22Rv1 (cell line): ENCODE measurements at regions not wholly inside any gene's neighbourhood (a gene's known extent, or its start where the extent isn't known, plus 50 kb on each side); places are given as distances from the start of the nearest gene placed in this dataset.

Experiments used
- H3K27ac ChIP-seq: fragments of 450-650 bp; 2 replicates; pipeline ENCODE4 v1.5.1; 2017
- CTCF ChIP-seq: fragments of 450-650 bp; IDR thresholded peaks from 2 replicates; pipeline ENCODE4 v1.5.1; 2017; ENCODE audit warnings: mild to moderate bottlenecking
- ZFX ChIP-seq: fragments of 450-650 bp; IDR thresholded peaks from 2 replicates; pipeline ENCODE4 v1.6.1; 2017; ENCODE audit warnings: antibody characterized with exemption, borderline replicate concordance

GRCh38 chr2:215849771-215850170, 163.6 kb downstream of the MREG start:
- no peak overlapping the region for H3K27ac ChIP-seq
- no peak for TF ChIP-seq CTCF
- no peak for TF ChIP-seq ZFX

- H3K27ac ChIP-seq = no peak overlapping the region
- no peak for TF ChIP-seq ZFX
Observed at GRCh38 chr2:215848698-215849097, 164.7 kb downstream of the MREG start.

- no peak overlapping the region for H3K27ac ChIP-seq
- TF ChIP-seq ZFX (no peak), CTCF (no peak)
Observed at GRCh38 chr2:215848146-215848545, 165.2 kb downstream of the MREG start.

GRCh38 chr2:215847718-215848117, 165.6 kb downstream of the MREG start:
- TF ChIP-seq CTCF (no peak), ZFX (no peak)
- H3K27ac ChIP-seq = no peak overlapping the region

- no peak overlapping the region for H3K27ac ChIP-seq
- TF ChIP-seq ZFX (no peak), CTCF (no peak)
Observed at GRCh38 chr2:215847056-215847455, 166.3 kb downstream of the MREG start.

GRCh38 chr2:215845839-215846586, 167.3 kb downstream of the MREG start:
- no peak overlapping the region for H3K27ac ChIP-seq
- TF ChIP-seq ZFX = no peak
- no peak for TF ChIP-seq CTCF

GRCh38 chr2:215843579-215843978, 169.8 kb downstream of the MREG start:
- TF ChIP-seq CTCF = no peak
- TF ChIP-seq ZFX = no peak
- H3K27ac ChIP-seq = no peak overlapping the region
